Spleen (tissue), 11 donors: ENCODE measurements at regions not wholly inside any gene's neighbourhood (a gene's known extent, or its start where the extent isn't known, plus 50 kb on each side); places are given as distances from the start of the nearest gene placed in this dataset.

Experiments
- DNase-seq: peaks from one replicate; pipeline ENCODE4 v3.0.0-alpha.2; 2020
- H3K27ac ChIP-seq, 8 donors: fragments of 200-600 bp; sonication (generic) in 7 of 8; 1 replicate in 4 of 8; 2 replicates in 4 of 8; pipeline versions ENCODE4 v1.5.0 to v1.8.0; 2016 to 2021; ENCODE audit warnings: inconsistent platforms in 4 of 8, mild to moderate bottlenecking in 4 of 8, moderate library complexity in 1 of 8
- H3K27me3 ChIP-seq, 7 donors: fragments of 200-600 bp; sonication (generic) in 6 of 7; replicated peaks in 1 of 7; 1 replicate in 4 of 7; 2 replicates in 3 of 7; pipeline versions ENCODE4 v1.5.0 to v1.8.0; 2016 to 2021; ENCODE audit warnings: inconsistent platforms in 3 of 7, mild to moderate bottlenecking in 1 of 7
- H3K36me3 ChIP-seq, 6 donors: fragments of 200-600 bp; sonication (generic) in 5 of 6; 1 replicate in 4 of 6; 2 replicates in 2 of 6; pipeline versions ENCODE4 v1.5.0 to v1.8.0; 2016 to 2021; ENCODE audit warnings: inconsistent platforms in 2 of 6
- H3K4me1 ChIP-seq, 6 donors: fragments of 200-600 bp; sonication (generic) in 5 of 6; 1 replicate in 3 of 6; 2 replicates in 3 of 6; pipeline versions ENCODE4 v1.5.0 to v1.8.0; 2016 to 2021; ENCODE audit warnings: inconsistent platforms in 3 of 6
- H3K4me3 ChIP-seq, 8 donors: fragments of 200-600 bp; sonication (generic) in 7 of 8; 1 replicate in 4 of 8; 2 replicates in 4 of 8; pipeline versions ENCODE4 v1.5.0 to v1.8.0; 2016 to 2021; ENCODE audit warnings: inconsistent platforms in 4 of 8, mild to moderate bottlenecking in 4 of 8, moderate library complexity in 2 of 8
- H3K9me3 ChIP-seq, 8 donors: fragments of 200-600 bp; sonication (generic) in 7 of 8; 1 replicate in 4 of 8; 2 replicates in 4 of 8; pipeline versions ENCODE4 v1.5.0 to v1.8.0; 2016 to 2021; ENCODE audit warnings: inconsistent platforms in 4 of 8
- POLR2A ChIP-seq, 3 donors: fragments of 450-650 bp; IDR thresholded peaks; one replicate each; pipeline ENCODE4 v1.5.1; 2017; ENCODE audit warnings: antibody characterized with exemption in 3 of 3, mild to moderate bottlenecking in 1 of 3
- POLR2AphosphoS5 ChIP-seq, 3 donors: sonication (generic); formaldehyde crosslinking; IDR thresholded peaks; one replicate each; pipeline ENCODE4 v1.5.1; 2017; ENCODE audit warnings: antibody characterized with exemption in 3 of 3
- WGBS, 5 donors: extraction: QIAGEN DNeasy Blood & Tissue Kit in 3 of 5; methylation state at CpG; one replicate each; pipeline versions ENCODE4 v1.1.5 to v1.1.7; 2013 to 2018; 5-methylcytosine and 5-hydroxymethylcytosine counted together
- intact Hi-C: fragments of 100-400 bp; cut with DNase I; formaldehyde crosslinking; loops from one replicate; pipeline ENCODE4 v1.15.0; 2023; ENCODE audit warnings: low total_unique reads
- TF ChIP-seq, protein P1 (sequence below), 11 experiments: fragments of 200-600 bp in 7 of 11; fragments of 450-650 bp in 4 of 11; sonication (generic) in 4 of 11; IDR thresholded peaks in 8 of 11; conservative IDR thresholded peaks in 3 of 11; 1 replicate in 7 of 11; 2 replicates in 4 of 11; pipeline versions ENCODE4 v1.4.0 to v1.8.0; 2016 to 2021; ENCODE audit warnings: antibody characterized with exemption in 11 of 11, inconsistent platforms in 4 of 11, mild to moderate bottlenecking in 1 of 11
- donor health status: healthy with polysubstance abuse.
- donor health status: DM: no; HTN: no; CAD: no; lungs with moderate emphysema.
- donor health status: DM: no; HTN: no; CAD: no.
- donor health status: Bipolar disorder and iron deficiency.
- donor health status: healthy.
- donor health status: DM: no; HTN: no; CAD: no.
- donor health status: DM: yes; HTN: yes; CAD: no.

DNA sequence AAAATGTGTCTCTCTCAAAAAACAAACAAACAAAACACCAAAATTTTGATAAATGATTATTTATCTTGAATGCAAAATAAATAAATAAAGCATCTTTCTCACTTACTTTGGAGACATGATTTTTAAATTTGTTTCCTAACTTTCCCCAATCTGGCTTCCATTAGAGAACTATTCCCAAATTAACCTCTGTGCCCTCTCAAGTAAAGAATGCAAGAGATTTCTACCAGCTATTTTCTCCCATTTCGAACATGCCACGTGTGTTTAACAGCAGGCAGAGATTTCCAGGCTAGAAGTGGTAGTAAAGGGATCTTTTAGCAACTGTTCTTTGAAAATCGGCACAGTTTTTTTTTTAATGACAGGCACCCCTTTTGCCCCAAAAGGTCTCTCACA, 269.1 kb downstream of the SHQ1 start:
- H3K9me3 ChIP-seq, result no peaks in the 10 kb centered on the region
- no peak overlapping the region for H3K27ac ChIP-seq
- intact Hi-C loops, result no loop called here
- peaks cover 0 to 15% (median 10%) of the 10 kb centered on the region in 6 donors for H3K4me1 ChIP-seq
- TF ChIP-seq POLR2AphosphoS5 (IDR thresholded peaks at IDR 0.05), result no peak
- TF ChIP-seq, protein P1, sequence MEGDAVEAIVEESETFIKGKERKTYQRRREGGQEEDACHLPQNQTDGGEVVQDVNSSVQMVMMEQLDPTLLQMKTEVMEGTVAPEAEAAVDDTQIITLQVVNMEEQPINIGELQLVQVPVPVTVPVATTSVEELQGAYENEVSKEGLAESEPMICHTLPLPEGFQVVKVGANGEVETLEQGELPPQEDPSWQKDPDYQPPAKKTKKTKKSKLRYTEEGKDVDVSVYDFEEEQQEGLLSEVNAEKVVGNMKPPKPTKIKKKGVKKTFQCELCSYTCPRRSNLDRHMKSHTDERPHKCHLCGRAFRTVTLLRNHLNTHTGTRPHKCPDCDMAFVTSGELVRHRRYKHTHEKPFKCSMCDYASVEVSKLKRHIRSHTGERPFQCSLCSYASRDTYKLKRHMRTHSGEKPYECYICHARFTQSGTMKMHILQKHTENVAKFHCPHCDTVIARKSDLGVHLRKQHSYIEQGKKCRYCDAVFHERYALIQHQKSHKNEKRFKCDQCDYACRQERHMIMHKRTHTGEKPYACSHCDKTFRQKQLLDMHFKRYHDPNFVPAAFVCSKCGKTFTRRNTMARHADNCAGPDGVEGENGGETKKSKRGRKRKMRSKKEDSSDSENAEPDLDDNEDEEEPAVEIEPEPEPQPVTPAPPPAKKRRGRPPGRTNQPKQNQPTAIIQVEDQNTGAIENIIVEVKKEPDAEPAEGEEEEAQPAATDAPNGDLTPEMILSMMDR (IDR thresholded peaks at IDR 0.05 in 8 of 11, conservative IDR thresholded peaks at IDR 0.05 in 3 of 11), result no peak
- no peak for TF ChIP-seq POLR2A (IDR thresholded peaks at IDR 0.05)
- WGBS, 5 donors, result 78 to 91% (median 88%) methylated on average over 3 of the region's 3 CpGs
- peaks cover 0 to 10% (median 0%) of the 10 kb centered on the region in 7 donors for H3K27me3 ChIP-seq
- H3K36me3 ChIP-seq, result no peaks in the 10 kb centered on the region
- DNase-seq, result no peak
- H3K4me3 ChIP-seq, result no peak overlapping the region

DNA sequence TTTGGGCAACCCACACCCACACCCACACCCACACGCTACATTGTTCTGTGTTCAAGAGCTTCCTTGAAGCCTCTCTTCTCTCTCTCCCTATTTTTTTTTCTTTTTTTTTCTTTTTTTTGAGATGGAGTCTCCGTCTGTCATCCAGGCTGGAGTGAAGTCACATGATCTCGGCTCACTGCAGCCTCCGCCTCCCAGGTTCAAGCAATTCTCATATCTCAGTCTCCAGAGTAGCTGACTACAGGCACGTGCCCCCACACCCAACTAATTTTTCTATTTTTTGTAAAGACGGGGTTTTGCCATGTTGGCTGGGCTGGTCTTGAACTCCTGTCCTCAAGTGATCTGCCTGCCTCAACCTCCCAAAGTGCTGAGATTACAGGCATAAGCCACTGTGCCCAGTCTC, 271.1 kb downstream of the SHQ1 start:
- peaks cover 0 to 7% (median 4%) of the 10 kb centered on the region in 6 donors for H3K4me1 ChIP-seq
- H3K27me3 ChIP-seq, result peaks cover 0 to 10% (median 0%) of the 10 kb centered on the region in 7 donors
- no peak overlapping the region for H3K4me3 ChIP-seq
- DNase-seq, result no peak
- 91 to 96% (median 94%) methylated on average over 6 of the region's 6 CpGs for WGBS, 5 donors
- H3K27ac ChIP-seq, result no peak overlapping the region
- intact Hi-C loops, result no loop called here
- no peaks in the 10 kb centered on the region for H3K9me3 ChIP-seq
- no peak for TF ChIP-seq POLR2AphosphoS5 (IDR thresholded peaks at IDR 0.05)
- H3K36me3 ChIP-seq, result no peaks in the 10 kb centered on the region

DNA sequence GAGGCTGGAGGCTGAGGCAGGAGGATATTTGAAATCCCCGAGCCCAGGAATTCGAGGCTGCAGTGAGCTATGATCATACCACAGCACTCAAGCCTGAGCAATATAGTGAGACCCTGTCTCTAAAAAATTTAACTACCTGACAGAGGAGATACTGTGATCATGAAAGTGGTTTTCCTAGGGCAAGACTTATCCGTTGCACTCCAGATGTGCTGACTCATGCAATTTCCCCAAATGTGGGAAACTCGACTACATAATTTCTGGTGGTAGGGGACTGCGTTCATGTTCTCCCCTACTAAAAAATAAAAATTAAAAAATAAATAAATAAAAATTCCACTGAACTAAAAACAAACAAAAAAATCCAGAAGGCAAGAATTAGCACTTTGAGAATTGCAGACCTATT, 271.7 kb downstream of the SHQ1 start:
- WGBS, 5 donors, result 53 to 64% (median 63%) methylated on average over 5 of the region's 5 CpGs

DNA sequence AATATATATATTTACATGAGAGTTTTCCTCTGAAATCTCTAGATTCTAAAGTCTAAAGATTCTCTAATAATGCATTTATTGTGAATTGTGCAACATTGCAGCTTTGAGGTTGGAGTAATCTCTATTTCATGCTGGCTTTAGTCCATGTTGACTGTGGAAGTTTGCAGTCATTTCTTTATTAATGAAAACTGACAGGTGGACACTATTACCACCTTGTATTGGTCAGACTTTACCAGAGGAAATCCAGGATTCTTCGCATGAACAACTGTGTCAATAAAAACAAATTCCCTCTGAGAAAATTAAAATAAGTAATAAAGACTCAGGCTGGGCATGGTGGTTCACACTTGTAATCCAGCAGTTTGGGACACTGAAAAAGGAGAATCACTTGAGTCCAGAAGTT, 274.1 kb downstream of the SHQ1 start:
- no peak for DNase-seq
- intact Hi-C loops, result no loop called here
- no peaks in the 10 kb centered on the region for H3K27me3 ChIP-seq
- no peak overlapping the region for H3K27ac ChIP-seq
- no peaks in the 10 kb centered on the region for H3K9me3 ChIP-seq
- H3K4me1 ChIP-seq, result no peaks in the 10 kb centered on the region
- 93 to 100% (median 98%) methylated on average over 1 of the region's 1 CpG for WGBS, 5 donors
- H3K36me3 ChIP-seq, result no peaks in the 10 kb centered on the region
- TF ChIP-seq POLR2A (IDR thresholded peaks at IDR 0.05), result no peak
- TF ChIP-seq POLR2AphosphoS5 (IDR thresholded peaks at IDR 0.05), result no peak
- TF ChIP-seq, protein P1 (IDR thresholded peaks at IDR 0.05 in 8 of 11, conservative IDR thresholded peaks at IDR 0.05 in 3 of 11), result no peak
- H3K4me3 ChIP-seq, result no peak overlapping the region

More for the DNA sequence above, 271.7 kb downstream of the SHQ1 start:
- intact Hi-C loops, result no loop called here
- no peak overlapping the region for H3K4me3 ChIP-seq
- H3K27me3 ChIP-seq, result peaks cover 0 to 10% (median 0%) of the 10 kb centered on the region in 7 donors
- no peak for TF ChIP-seq POLR2AphosphoS5 (IDR thresholded peaks at IDR 0.05)
- TF ChIP-seq POLR2A (IDR thresholded peaks at IDR 0.05), result no peak
- TF ChIP-seq, protein P1 (IDR thresholded peaks at IDR 0.05 in 8 of 11, conservative IDR thresholded peaks at IDR 0.05 in 3 of 11), result no peak
- H3K36me3 ChIP-seq, result no peaks in the 10 kb centered on the region
- H3K27ac ChIP-seq, result no peak overlapping the region
- H3K4me1 ChIP-seq, result peaks cover 0 to under 1% (median 0%) of the 10 kb centered on the region in 6 donors
- no peak for DNase-seq
- no peaks in the 10 kb centered on the region for H3K9me3 ChIP-seq

DNA sequence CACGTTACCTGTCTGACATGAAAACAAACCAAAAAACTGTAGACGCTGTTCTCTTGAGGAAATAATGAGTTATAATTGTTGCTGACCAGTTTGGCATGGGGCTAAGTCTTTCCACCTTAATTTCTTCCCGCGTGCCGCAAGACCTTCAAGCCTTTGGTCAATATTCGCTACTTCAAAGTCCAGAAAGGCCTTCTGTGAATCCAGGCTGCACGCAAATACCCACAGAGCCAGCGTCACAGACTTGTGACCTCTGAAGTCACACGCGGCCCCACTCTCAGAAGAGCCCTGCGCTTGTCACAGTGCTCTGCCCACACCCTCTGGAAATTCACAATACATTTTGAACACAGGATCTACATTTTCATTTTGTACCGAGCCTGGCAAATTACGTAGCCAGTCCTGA, 275.2 kb downstream of the SHQ1 start:
- Histone ChIP-seq H3K4me1 (no peaks in the 10 kb centered on the region), H3K9me3 (no peaks in the 10 kb centered on the region), H3K27ac (no peak overlapping the region), H3K4me3 (no peak overlapping the region), H3K27me3 (no peaks in the 10 kb centered on the region), H3K36me3 (no peaks in the 10 kb centered on the region)
- DNase-seq, result no peak
- WGBS, 5 donors, result 89 to 94% (median 90%) methylated on average over 13 of the region's 13 CpGs
- intact Hi-C loops, result no loop called here
- TF ChIP-seq POLR2A (IDR thresholded peaks at IDR 0.05) (no peak), POLR2AphosphoS5 (IDR thresholded peaks at IDR 0.05) (no peak)
- TF ChIP-seq, protein P1 (IDR thresholded peaks at IDR 0.05 in 8 of 11, conservative IDR thresholded peaks at IDR 0.05 in 3 of 11), result no peak
